Muscle of leg (tissue), 3 donors: ENCODE measurements at regions not wholly inside any gene's neighbourhood (a gene's known extent, or its start where the extent isn't known, plus 50 kb on each side); places are given as distances from the start of the nearest gene placed in this dataset.

Source experiments
- DNase-seq: peaks from one replicate; pipeline ENCODE4 v3.0.0; 2013
- H3K27ac ChIP-seq: one replicate; pipeline ENCODE4 v1.5.1; 2013; ENCODE audit warnings: mild to moderate bottlenecking, low read length, control low read depth
- H3K27me3 ChIP-seq: one replicate; pipeline ENCODE4 v1.6.1; 2013; ENCODE audit warnings: low read length; ENCODE audit not compliant: control insufficient read depth, insufficient read depth
- H3K36me3 ChIP-seq: one replicate; pipeline ENCODE4 v1.6.1; 2013; ENCODE audit warnings: low read length; ENCODE audit not compliant: control insufficient read depth, insufficient read depth
- H3K4me1 ChIP-seq: one replicate; pipeline ENCODE4 v1.6.1; 2013; ENCODE audit warnings: low read length; ENCODE audit not compliant: control insufficient read depth, insufficient read depth
- H3K4me3 ChIP-seq: one replicate; pipeline ENCODE4 v1.5.1; 2013; ENCODE audit warnings: low read length, control low read depth
- H3K9me3 ChIP-seq: replicated peaks from 2 replicates; pipeline ENCODE4 v1.6.1; 2013; ENCODE audit warnings: low read depth, low read length; ENCODE audit not compliant: control insufficient read depth
- WGBS: methylation state at CpG from one replicate; pipeline ENCODE4 v1.1.5; 2013; ENCODE audit warnings: missing lambda C conversion rate; ENCODE audit not compliant: insufficient coverage; 5-methylcytosine and 5-hydroxymethylcytosine counted together

GRCh38 chrX:5568934-5569333 is 659.7 kb downstream of the NLGN4X start:
- H3K27me3 ChIP-seq = no peaks in the 10 kb centered on the region
- no peaks in the 10 kb centered on the region for H3K4me1 ChIP-seq
- no peaks in the 10 kb centered on the region for H3K9me3 ChIP-seq
- no peak overlapping the region for H3K4me3 ChIP-seq
- H3K36me3 ChIP-seq = no peaks in the 10 kb centered on the region
- no peak overlapping the region for H3K27ac ChIP-seq
- no peak for DNase-seq
- WGBS = no CpG with 5 or more reads among the region's 3 CpGs

GRCh38 chrX:5559386-5559785 is 669.3 kb downstream of the NLGN4X start:
- Histone ChIP-seq H3K27me3 (no peaks in the 10 kb centered on the region), H3K27ac (no peak overlapping the region), H3K4me3 (no peak overlapping the region), H3K4me1 (no peaks in the 10 kb centered on the region), H3K36me3 (no peaks in the 10 kb centered on the region), H3K9me3 (peaks cover 8% of the 10 kb centered on the region)
- no CpG with 5 or more reads among the region's 2 CpGs for WGBS
- no peak for DNase-seq

- H3K36me3 ChIP-seq = no peaks in the 10 kb centered on the region
- DNase-seq = peak; percentile 40
Measured at GRCh38 chrX:5549512-5549911, 679.2 kb downstream of the NLGN4X start.

GRCh38 chrX:5537098-5537497 is 691.6 kb downstream of the NLGN4X start:
- 71% methylated on average over 3 of the region's 6 CpGs for WGBS
- DNase-seq = no peak
- Histone ChIP-seq H3K27ac (no peak overlapping the region), H3K36me3 (no peaks in the 10 kb centered on the region), H3K27me3 (no peaks in the 10 kb centered on the region), H3K4me3 (no peak overlapping the region), H3K9me3 (no peaks in the 10 kb centered on the region), H3K4me1 (no peaks in the 10 kb centered on the region)

More at GRCh38 chrX:5549512-5549911, 679.2 kb downstream of the NLGN4X start:
- no peaks in the 10 kb centered on the region for H3K4me1 ChIP-seq
- H3K27me3 ChIP-seq = no peaks in the 10 kb centered on the region
- no CpG with 5 or more reads among the region's 2 CpGs for WGBS
- no peak overlapping the region for H3K4me3 ChIP-seq
- no peak overlapping the region for H3K27ac ChIP-seq
- peaks cover 9% of the 10 kb centered on the region for H3K9me3 ChIP-seq

- WGBS = no CpG with 5 or more reads among the region's 3 CpGs
- Histone ChIP-seq H3K36me3 (no peaks in the 10 kb centered on the region), H3K9me3 (no peaks in the 10 kb centered on the region), H3K4me1 (no peaks in the 10 kb centered on the region), H3K27ac (no peak overlapping the region), H3K27me3 (no peaks in the 10 kb centered on the region), H3K4me3 (no peak overlapping the region)
- no peak for DNase-seq
Measured at GRCh38 chrX:5536261-5536660, 692.4 kb downstream of the NLGN4X start.

- H3K4me3 ChIP-seq = no peak overlapping the region
- no peaks in the 10 kb centered on the region for H3K36me3 ChIP-seq
- no peaks in the 10 kb centered on the region for H3K27me3 ChIP-seq
- DNase-seq = no peak
- H3K4me1 ChIP-seq = no peaks in the 10 kb centered on the region
- 61% methylated on average over 4 of the region's 5 CpGs for WGBS
- H3K27ac ChIP-seq = no peak overlapping the region
- peaks cover 2% of the 10 kb centered on the region for H3K9me3 ChIP-seq
Measured at GRCh38 chrX:5528057-5528456, 700.6 kb downstream of the NLGN4X start.

- H3K27ac ChIP-seq = no peak overlapping the region
- WGBS = no CpG with 5 or more reads among the region's 2 CpGs
- peaks cover 2% of the 10 kb centered on the region for H3K9me3 ChIP-seq
- H3K4me3 ChIP-seq = no peak overlapping the region
- no peaks in the 10 kb centered on the region for H3K27me3 ChIP-seq
- DNase-seq = no peak
- H3K36me3 ChIP-seq = no peaks in the 10 kb centered on the region
- no peaks in the 10 kb centered on the region for H3K4me1 ChIP-seq
Measured at GRCh38 chrX:5526191-5526590, 702.5 kb downstream of the NLGN4X start.

GRCh38 chrX:5490786-5491563 is 737.7 kb downstream of the NLGN4X start:
- Histone ChIP-seq H3K9me3 (no peaks in the 10 kb centered on the region), H3K4me1 (no peaks in the 10 kb centered on the region), H3K27me3 (no peaks in the 10 kb centered on the region), H3K4me3 (no peak overlapping the region), H3K27ac (no peak overlapping the region), H3K36me3 (no peaks in the 10 kb centered on the region)
- DNase-seq = no peak
- WGBS = no CpG with 5 or more reads among the region's 8 CpGs

GRCh38 chrX:5474282-5474681 is 754.4 kb downstream of the NLGN4X start:
- no peaks in the 10 kb centered on the region for H3K4me1 ChIP-seq
- DNase-seq = no peak
- H3K36me3 ChIP-seq = no peaks in the 10 kb centered on the region
- no peak overlapping the region for H3K4me3 ChIP-seq
- WGBS = 86% methylated on average over 4 of the region's 4 CpGs
- H3K27ac ChIP-seq = no peak overlapping the region
- no peaks in the 10 kb centered on the region for H3K27me3 ChIP-seq
- peaks cover 4% of the 10 kb centered on the region for H3K9me3 ChIP-seq

- no CpG with 5 or more reads among the region's 6 CpGs for WGBS
- DNase-seq = peak; percentile 3
- Histone ChIP-seq H3K27ac (no peak overlapping the region), H3K27me3 (no peaks in the 10 kb centered on the region), H3K9me3 (no peaks in the 10 kb centered on the region), H3K36me3 (no peaks in the 10 kb centered on the region), H3K4me3 (no peak overlapping the region), H3K4me1 (no peaks in the 10 kb centered on the region)
Measured at GRCh38 chrX:5458300-5458842, 770.3 kb downstream of the NLGN4X start.
